ENCODE measurements at regions not wholly inside any gene's neighbourhood (a gene's known extent, or its start where the extent isn't known, plus 50 kb on each side); places are given as distances from the start of the nearest gene placed in this dataset.

- TF ChIP-seq POLR2AphosphoS5 (IDR thresholded peaks at IDR 0.05) (no peak), CTCF (IDR thresholded peaks at IDR 0.05) (no peak), EP300 (IDR thresholded peaks at IDR 0.05) (no peak)
Observed at GRCh38 chr7:113013761-113014449, 72.7 kb downstream of the GPR85 start.

Data from gastroesophageal sphincter (tissue), 3 donors.